PFSK-1 (cell line): ENCODE measurements at regions not wholly inside any gene's neighbourhood (a gene's known extent, or its start where the extent isn't known, plus 50 kb on each side); places are given as distances from the start of the nearest gene placed in this dataset.

ENCODE experiments used
- FOXP2 ChIP-seq: optimal IDR thresholded peaks from 2 replicates; pipeline ENCODE3; 2011; ENCODE audit warnings: borderline replicate concordance, control low read depth, inconsistent platforms; ENCODE audit not compliant: insufficient read depth; ENCODE audit errors: extremely low read length, extremely low read depth
- POLR2AphosphoS5 ChIP-seq: IDR thresholded peaks from 2 replicates; pipeline ENCODE4 v1.6.1; 2012; ENCODE audit warnings: low read depth, mild to moderate bottlenecking, control low read depth, low read length, moderate library complexity
- REST ChIP-seq, 2 experiments: IDR thresholded peaks; 2 replicates each; pipeline versions ENCODE4 v1.6.1 to v1.8.0; 2011 to 2012; ENCODE audit warnings: low read depth in 2 of 2, low read length in 2 of 2, control low read depth in 1 of 2, inconsistent platforms in 1 of 2, mild to moderate bottlenecking in 1 of 2, moderate library complexity in 1 of 2; ENCODE audit not compliant: insufficient read depth in 1 of 2

GRCh38 chr1:221237587-221237986 lies 358.3 kb downstream of the HLX start:
- TF ChIP-seq POLR2AphosphoS5 (no peak), REST (IDR thresholded peaks at IDR 0.05; ENCODE audit: insufficient read depth in 1 of 2, low read depth in 2 of 2, low read length in 2 of 2) (no peak), FOXP2 (no peak)
